ENCODE measurements at regions not wholly inside any gene's neighbourhood (a gene's known extent, or its start where the extent isn't known, plus 50 kb on each side); places are given as distances from the start of the nearest gene placed in this dataset.

DNA sequence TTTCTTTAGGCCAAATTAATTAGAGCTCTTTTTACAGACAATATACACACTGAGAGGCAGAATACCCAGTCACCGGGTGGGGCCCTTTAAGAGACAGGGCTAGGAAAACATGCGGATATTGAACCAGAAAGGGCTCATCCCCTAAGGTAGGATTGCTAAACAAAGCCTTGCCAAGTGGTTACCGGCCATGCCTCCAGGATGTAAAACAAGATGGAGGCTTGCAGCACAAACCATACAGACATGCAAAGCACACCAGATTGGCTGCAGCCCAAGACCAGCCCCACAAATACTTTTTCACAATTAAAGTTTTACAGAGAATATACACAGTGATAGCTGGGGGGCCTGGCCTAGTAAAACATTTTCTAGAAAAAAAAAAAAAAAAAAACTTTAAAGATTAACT is 210.0 kb downstream of the KLHL4 start:
- H3K4me3 ChIP-seq, result no peak overlapping the region
- H3K4me1 ChIP-seq, result no peaks in the 10 kb centered on the region
- H3K36me3 ChIP-seq (replicated peaks), result no peaks in the 10 kb centered on the region
- no peaks in the 10 kb centered on the region; the same call in none of the 2 replicates for H3K9me3 ChIP-seq
- no peaks in the 10 kb centered on the region for H3K27me3 ChIP-seq (ENCODE audit: low read depth)
- DNase-seq (ENCODE audit: low spot score in 2 of 2), result peak in 1 of 2 experiments; percentile 13
- in situ Hi-C loops (cut with MboI; ENCODE audit: low sequenced_read_pairs), result no loop called here

DNA sequence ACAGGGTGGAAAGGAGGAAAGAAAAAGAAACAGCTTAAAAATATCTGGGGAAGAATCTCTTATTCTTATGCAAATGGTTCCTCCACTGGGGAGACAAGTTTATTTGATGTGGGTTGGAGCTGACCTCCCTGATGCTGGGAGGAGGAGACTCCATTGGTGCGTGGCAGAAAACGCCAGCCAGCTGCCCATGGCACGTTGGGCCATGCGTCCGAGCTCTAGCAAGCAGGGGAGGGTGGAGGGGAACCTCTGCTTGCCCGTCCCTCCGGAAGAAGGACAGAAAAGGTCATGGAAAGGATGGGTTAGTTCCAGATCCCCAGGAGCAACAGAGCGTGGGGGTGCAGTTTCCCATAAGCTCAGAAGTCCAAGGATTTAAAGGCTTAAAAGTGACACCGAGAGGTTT is 210.4 kb downstream of the KLHL4 start:
- in situ Hi-C loops (cut with MboI; ENCODE audit: low sequenced_read_pairs), result no loop called here

GRCh38 chrX:87728459-87728858 is 210.9 kb downstream of the KLHL4 start:
- H3K36me3 ChIP-seq (replicated peaks), result no peaks in the 10 kb centered on the region
- no peaks in the 10 kb centered on the region; the same call in none of the 2 replicates for H3K9me3 ChIP-seq
- in situ Hi-C loops (cut with MboI; ENCODE audit: low sequenced_read_pairs), result no loop called here
- H3K27me3 ChIP-seq (ENCODE audit: low read depth), result no peaks in the 10 kb centered on the region
- no peaks in the 10 kb centered on the region for H3K4me1 ChIP-seq
- DNase-seq (ENCODE audit: low spot score in 2 of 2), result no peak
- H3K4me3 ChIP-seq, result no peak overlapping the region

More for the DNA sequence above, 210.4 kb downstream of the KLHL4 start:
- H3K4me3 ChIP-seq, result no peak overlapping the region
- no peaks in the 10 kb centered on the region; the same call in none of the 2 replicates for H3K9me3 ChIP-seq
- no peaks in the 10 kb centered on the region for H3K4me1 ChIP-seq
- H3K27me3 ChIP-seq (ENCODE audit: low read depth), result no peaks in the 10 kb centered on the region
- H3K36me3 ChIP-seq (replicated peaks), result no peaks in the 10 kb centered on the region
- DNase-seq (ENCODE audit: low spot score in 2 of 2), result no peak

GRCh38 chrX:87732133-87732532 is 214.5 kb downstream of the KLHL4 start:
- H3K27me3 ChIP-seq (ENCODE audit: low read depth), result no peaks in the 10 kb centered on the region
- in situ Hi-C loops (cut with MboI; ENCODE audit: low sequenced_read_pairs), result no loop called here
- H3K4me1 ChIP-seq, result no peaks in the 10 kb centered on the region
- no peak for DNase-seq (ENCODE audit: low spot score in 2 of 2)
- H3K4me3 ChIP-seq, result no peak overlapping the region
- no peaks in the 10 kb centered on the region; the same call in 1 of the 2 replicates for H3K9me3 ChIP-seq
- H3K36me3 ChIP-seq (replicated peaks), result no peaks in the 10 kb centered on the region

GRCh38 chrX:87736576-87736975 is 219.0 kb downstream of the KLHL4 start:
- Histone ChIP-seq H3K4me1 (no peaks in the 10 kb centered on the region), H3K9me3 (no peaks in the 10 kb centered on the region), H3K36me3 (replicated peaks) (no peaks in the 10 kb centered on the region), H3K4me3 (no peak overlapping the region), H3K27me3 (ENCODE audit: low read depth) (no peaks in the 10 kb centered on the region)
- no peak for DNase-seq (ENCODE audit: low spot score in 2 of 2)
- in situ Hi-C loops (cut with MboI; ENCODE audit: low sequenced_read_pairs), result no loop called here

- Histone ChIP-seq H3K4me3 (no peak overlapping the region), H3K36me3 (replicated peaks) (no peaks in the 10 kb centered on the region), H3K9me3 (no peaks in the 10 kb centered on the region), H3K27me3 (ENCODE audit: low read depth) (no peaks in the 10 kb centered on the region), H3K4me1 (no peaks in the 10 kb centered on the region)
- in situ Hi-C loops (cut with MboI; ENCODE audit: low sequenced_read_pairs), result no loop called here
- DNase-seq (ENCODE audit: low spot score in 2 of 2), result no peak
Observed at GRCh38 chrX:87744391-87744790, 226.8 kb downstream of the KLHL4 start.

- no peak for DNase-seq (ENCODE audit: low spot score in 2 of 2)
- in situ Hi-C loops (cut with MboI; ENCODE audit: low sequenced_read_pairs), result no loop called here
- no peaks in the 10 kb centered on the region for H3K27me3 ChIP-seq (ENCODE audit: low read depth)
- no peaks in the 10 kb centered on the region for H3K36me3 ChIP-seq (replicated peaks)
- H3K4me1 ChIP-seq, result no peaks in the 10 kb centered on the region
- H3K9me3 ChIP-seq, result no peaks in the 10 kb centered on the region
- H3K4me3 ChIP-seq, result no peak overlapping the region
Observed at GRCh38 chrX:87755493-87755892, 237.9 kb downstream of the KLHL4 start.

DNA sequence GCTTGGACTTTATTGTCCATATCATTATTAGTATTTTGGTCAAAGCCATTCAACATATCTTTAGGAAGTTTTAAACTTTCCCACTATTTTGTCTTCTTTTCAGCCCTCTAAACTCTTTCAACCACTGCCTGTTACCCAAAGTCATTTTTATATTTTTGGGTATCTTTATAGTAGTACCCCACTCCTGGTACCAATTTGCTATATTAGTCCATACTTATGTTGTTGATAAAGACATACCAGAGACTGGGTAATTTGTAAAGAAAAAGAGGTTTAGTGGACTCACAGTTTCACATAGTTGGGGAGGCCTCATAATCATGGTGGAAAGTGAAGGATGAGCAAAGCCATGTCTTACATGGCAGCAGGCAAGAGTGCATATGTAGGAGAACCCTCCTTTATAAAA is 271.4 kb downstream of the KLHL4 start:
- no peaks in the 10 kb centered on the region for H3K9me3 ChIP-seq
- H3K4me1 ChIP-seq, result no peaks in the 10 kb centered on the region
- H3K4me3 ChIP-seq, result no peak overlapping the region
- DNase-seq (ENCODE audit: low spot score in 2 of 2), result no peak
- no peaks in the 10 kb centered on the region for H3K27me3 ChIP-seq (ENCODE audit: low read depth)
- H3K36me3 ChIP-seq (replicated peaks), result no peaks in the 10 kb centered on the region
- in situ Hi-C loops (cut with MboI; ENCODE audit: low sequenced_read_pairs), result no loop called here

- H3K4me3 ChIP-seq, result no peak overlapping the region
- H3K4me1 ChIP-seq, result no peaks in the 10 kb centered on the region
- H3K9me3 ChIP-seq, result no peaks in the 10 kb centered on the region
- no peaks in the 10 kb centered on the region for H3K27me3 ChIP-seq (ENCODE audit: low read depth)
- H3K36me3 ChIP-seq (replicated peaks), result no peaks in the 10 kb centered on the region
- no peak for DNase-seq (ENCODE audit: low spot score in 2 of 2)
- in situ Hi-C loops (cut with MboI; ENCODE audit: low sequenced_read_pairs), result no loop called here
Observed at GRCh38 chrX:87798039-87798438, 280.4 kb downstream of the KLHL4 start.

- no peaks in the 10 kb centered on the region for H3K36me3 ChIP-seq (replicated peaks)
- no peak for DNase-seq (ENCODE audit: low spot score in 2 of 2)
- no peaks in the 10 kb centered on the region for H3K27me3 ChIP-seq (ENCODE audit: low read depth)
- no peaks in the 10 kb centered on the region for H3K4me1 ChIP-seq
- H3K9me3 ChIP-seq, result no peaks in the 10 kb centered on the region; the same call in 1 of the 2 replicates
- no peak overlapping the region for H3K4me3 ChIP-seq
- in situ Hi-C loops (cut with MboI; ENCODE audit: low sequenced_read_pairs), result no loop called here
Observed at GRCh38 chrX:87805829-87806490, 288.4 kb downstream of the KLHL4 start.

DNA sequence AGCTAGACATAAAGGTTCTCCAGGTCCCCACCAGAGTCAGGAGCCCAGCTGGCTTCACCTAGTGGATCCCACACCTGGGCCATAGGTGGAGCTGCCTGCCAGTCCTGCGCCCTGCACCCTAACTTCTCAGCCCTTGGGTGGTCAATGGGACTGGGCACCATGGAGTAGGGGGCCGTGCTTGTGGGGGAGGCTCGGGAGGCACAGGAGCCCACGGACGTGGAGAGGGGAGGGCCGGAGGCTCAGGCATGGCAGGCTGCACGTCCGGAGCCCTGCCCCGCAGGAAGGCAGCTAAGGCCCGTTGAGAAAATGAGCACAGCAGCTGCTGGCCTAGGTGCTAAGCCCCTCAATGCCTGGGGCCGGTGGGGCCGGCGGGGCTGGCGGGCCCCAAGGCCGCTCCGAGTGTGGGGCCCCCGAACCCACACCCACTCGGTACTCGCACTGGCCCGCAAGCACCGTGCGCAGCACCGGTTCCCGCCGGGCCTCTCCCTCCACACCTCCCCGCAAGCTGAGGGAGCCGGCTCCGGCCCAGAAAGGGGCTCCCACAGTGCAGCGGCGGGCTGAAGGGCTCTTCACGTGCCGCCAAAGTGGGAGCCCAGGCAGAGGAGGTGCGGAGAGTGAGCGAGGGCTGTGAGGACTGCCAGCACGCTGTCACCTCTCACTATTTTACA is 291.1 kb downstream of the KLHL4 start:
- Histone ChIP-seq H3K4me1 (no peaks in the 10 kb centered on the region), H3K27me3 (ENCODE audit: low read depth) (no peaks in the 10 kb centered on the region), H3K9me3 (no peaks in the 10 kb centered on the region; the same call in 1 of the 2 replicates), H3K36me3 (replicated peaks) (no peaks in the 10 kb centered on the region), H3K4me3 (no peak overlapping the region)
- in situ Hi-C loops (cut with MboI; ENCODE audit: low sequenced_read_pairs), result no loop called here
- DNase-seq (ENCODE audit: low spot score in 2 of 2), result no peak

- Histone ChIP-seq H3K36me3 (replicated peaks) (no peaks in the 10 kb centered on the region), H3K4me3 (no peak overlapping the region), H3K9me3 (no peaks in the 10 kb centered on the region; the same call in 1 of the 2 replicates), H3K4me1 (no peaks in the 10 kb centered on the region), H3K27me3 (ENCODE audit: low read depth) (no peaks in the 10 kb centered on the region)
- DNase-seq (ENCODE audit: low spot score in 2 of 2), result no peak
- in situ Hi-C loops (cut with MboI; ENCODE audit: low sequenced_read_pairs), result no loop called here
Observed at GRCh38 chrX:87813566-87813965, 296.0 kb downstream of the KLHL4 start.

DNA sequence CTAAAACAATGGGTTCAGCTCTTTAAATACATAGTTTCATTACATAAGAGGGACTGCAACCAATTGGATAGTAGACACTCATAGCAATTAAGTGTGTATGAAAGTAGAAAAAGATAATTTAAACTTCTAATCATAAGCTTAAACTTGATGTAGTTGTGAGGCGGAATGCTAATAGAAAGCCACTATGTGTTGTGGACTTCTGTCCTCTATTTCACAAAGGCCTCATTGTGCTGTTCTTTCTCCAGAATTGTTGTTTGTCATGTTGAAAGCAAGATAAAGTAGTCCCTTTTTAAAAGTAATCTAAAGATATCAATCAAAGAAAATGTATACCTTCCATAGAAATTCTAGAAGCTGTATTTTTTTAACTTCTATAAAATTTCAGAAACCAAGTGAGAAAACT is 329.4 kb downstream of the KLHL4 start:
- Histone ChIP-seq H3K4me3 (no peak overlapping the region), H3K4me1 (no peaks in the 10 kb centered on the region), H3K36me3 (replicated peaks) (no peaks in the 10 kb centered on the region), H3K9me3 (no peaks in the 10 kb centered on the region), H3K27me3 (ENCODE audit: low read depth) (no peaks in the 10 kb centered on the region)
- DNase-seq (ENCODE audit: low spot score in 2 of 2), result no peak
- in situ Hi-C loops (cut with MboI; ENCODE audit: low sequenced_read_pairs), result no loop called here

DNA sequence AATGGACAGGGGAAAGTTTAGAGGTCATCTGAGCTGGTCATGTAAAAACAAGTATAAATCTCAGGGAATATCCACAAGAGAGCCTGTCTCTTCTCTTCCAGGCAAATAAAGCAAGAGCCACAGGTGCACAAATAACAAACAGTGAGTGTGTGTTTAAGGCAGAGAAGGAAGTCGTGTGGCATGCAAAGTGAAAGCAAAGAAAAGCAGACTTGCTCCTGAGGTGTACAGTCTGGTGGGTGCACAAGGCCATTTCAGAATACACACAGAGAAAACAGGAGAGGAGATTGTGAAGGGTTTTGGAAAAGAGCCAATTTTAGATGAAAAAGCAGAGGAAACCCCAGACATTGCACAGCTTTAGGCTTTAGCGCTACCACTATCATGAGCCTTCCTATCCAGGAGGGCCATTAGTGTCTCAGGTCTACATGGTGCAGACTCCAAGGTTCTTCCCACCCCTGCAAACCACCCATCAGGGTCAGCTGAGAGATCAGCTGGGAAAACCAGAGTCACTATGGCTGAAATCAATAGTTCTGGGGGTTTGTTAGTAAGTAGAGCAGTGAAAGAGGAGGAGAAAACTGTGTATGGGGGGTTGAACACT is 355.8 kb downstream of the KLHL4 start:
- no peak for DNase-seq (ENCODE audit: low spot score in 2 of 2)
- H3K9me3 ChIP-seq, result no peaks in the 10 kb centered on the region
- in situ Hi-C loops (cut with MboI; ENCODE audit: low sequenced_read_pairs), result no loop called here
- no peak overlapping the region for H3K4me3 ChIP-seq
- no peaks in the 10 kb centered on the region for H3K27me3 ChIP-seq (ENCODE audit: low read depth)
- no peaks in the 10 kb centered on the region for H3K36me3 ChIP-seq (replicated peaks)
- no peaks in the 10 kb centered on the region for H3K4me1 ChIP-seq

Measured in HAP-1 (cell line).